Astrocyte (in vitro differentiated cells and primary cell): ENCODE measurements at regions not wholly inside any gene's neighbourhood (a gene's known extent, or its start where the extent isn't known, plus 50 kb on each side); places are given as distances from the start of the nearest gene placed in this dataset.

Experiments
- EZH2 ChIP-seq: IDR thresholded peaks from 2 replicates; pipeline ENCODE4 v1.6.1; 2012; ENCODE audit warnings: mild to moderate bottlenecking, low read length, inconsistent platforms; ENCODE audit not compliant: insufficient read depth
- TF ChIP-seq, protein P1 (sequence below): IDR thresholded peaks from 2 replicates; pipeline ENCODE4 v1.5.1; 2011; ENCODE audit warnings: low read depth, mild to moderate bottlenecking, inconsistent platforms, low read length, moderate library complexity; ENCODE audit not compliant: insufficient read depth

DNA sequence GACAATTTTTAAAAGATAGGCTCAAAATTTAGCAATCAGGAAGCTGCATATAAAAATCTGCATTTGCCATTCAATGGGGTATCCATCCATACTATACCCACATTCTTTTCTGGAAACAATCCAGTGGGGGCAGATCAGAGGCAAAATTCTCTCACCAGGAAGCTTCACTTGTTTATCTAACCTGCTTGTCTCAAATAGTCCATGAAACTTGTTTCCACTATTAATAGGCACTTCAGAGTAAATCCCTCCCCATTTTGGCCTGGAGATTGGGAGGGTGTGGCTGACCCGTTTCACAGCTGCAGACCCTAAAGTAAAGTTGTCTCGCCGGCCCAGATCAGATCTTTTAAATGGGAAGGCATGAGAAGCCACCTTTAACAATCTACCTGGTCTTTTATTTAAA, 139.4 kb upstream of the CPNE8 start:
- TF ChIP-seq, protein P1, sequence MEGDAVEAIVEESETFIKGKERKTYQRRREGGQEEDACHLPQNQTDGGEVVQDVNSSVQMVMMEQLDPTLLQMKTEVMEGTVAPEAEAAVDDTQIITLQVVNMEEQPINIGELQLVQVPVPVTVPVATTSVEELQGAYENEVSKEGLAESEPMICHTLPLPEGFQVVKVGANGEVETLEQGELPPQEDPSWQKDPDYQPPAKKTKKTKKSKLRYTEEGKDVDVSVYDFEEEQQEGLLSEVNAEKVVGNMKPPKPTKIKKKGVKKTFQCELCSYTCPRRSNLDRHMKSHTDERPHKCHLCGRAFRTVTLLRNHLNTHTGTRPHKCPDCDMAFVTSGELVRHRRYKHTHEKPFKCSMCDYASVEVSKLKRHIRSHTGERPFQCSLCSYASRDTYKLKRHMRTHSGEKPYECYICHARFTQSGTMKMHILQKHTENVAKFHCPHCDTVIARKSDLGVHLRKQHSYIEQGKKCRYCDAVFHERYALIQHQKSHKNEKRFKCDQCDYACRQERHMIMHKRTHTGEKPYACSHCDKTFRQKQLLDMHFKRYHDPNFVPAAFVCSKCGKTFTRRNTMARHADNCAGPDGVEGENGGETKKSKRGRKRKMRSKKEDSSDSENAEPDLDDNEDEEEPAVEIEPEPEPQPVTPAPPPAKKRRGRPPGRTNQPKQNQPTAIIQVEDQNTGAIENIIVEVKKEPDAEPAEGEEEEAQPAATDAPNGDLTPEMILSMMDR: no peak
- no peak for TF ChIP-seq EZH2
